Muscle of back (tissue), 3 donors: ENCODE measurements at regions not wholly inside any gene's neighbourhood (a gene's known extent, or its start where the extent isn't known, plus 50 kb on each side); places are given as distances from the start of the nearest gene placed in this dataset.
"Not testable (repeated sequence)": the region's sequence is repeated elsewhere in the genome, so short reads cannot be mapped to it uniquely, and the experiment has no call there.

Experiments used
- DNase-seq, 3 donors: peaks; one replicate each; pipeline versions ENCODE4 v3.0.0 to v3.0.0-alpha.2; 2013

- DNase-seq, result peak; percentile 28 to 51 (median 44)
Observed at GRCh38 chr7:131859147-131859821, 302.9 kb upstream of the PODXL start.

DNA sequence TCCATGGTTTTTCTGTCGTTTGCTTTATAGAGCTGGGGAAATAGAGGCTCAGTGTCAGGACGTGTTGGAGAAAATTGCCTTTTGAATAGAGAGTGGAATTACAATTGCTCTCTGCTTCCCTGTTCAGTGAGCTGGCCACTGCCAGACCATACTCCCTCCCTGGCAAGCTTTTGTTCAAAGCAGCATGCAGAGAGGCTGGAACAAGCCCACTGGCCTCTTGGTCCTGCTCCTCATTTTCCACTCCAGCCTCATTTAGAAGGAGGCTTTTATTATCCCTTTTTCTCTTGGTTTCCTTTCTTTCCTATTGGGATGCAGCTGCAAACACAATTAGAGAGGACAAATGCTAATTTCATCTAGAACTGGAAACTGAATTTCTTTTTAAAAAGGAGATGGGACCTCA is 302.2 kb upstream of the PODXL start:
- DNase-seq, result peak in 1 of 3 donors; percentile 27

GRCh38 chr7:131849472-131849871 is 293.0 kb upstream of the PODXL start:
- DNase-seq, result no peak

- no peak for DNase-seq
Observed at GRCh38 chr7:131848033-131848432, 291.6 kb upstream of the PODXL start.

- no peak for DNase-seq
Observed at GRCh38 chr7:131845573-131846314, 289.3 kb upstream of the PODXL start.

- peak in 1 of 3 donors; percentile 24 for DNase-seq
Observed at GRCh38 chr7:131844369-131844768, 287.9 kb upstream of the PODXL start.

DNA sequence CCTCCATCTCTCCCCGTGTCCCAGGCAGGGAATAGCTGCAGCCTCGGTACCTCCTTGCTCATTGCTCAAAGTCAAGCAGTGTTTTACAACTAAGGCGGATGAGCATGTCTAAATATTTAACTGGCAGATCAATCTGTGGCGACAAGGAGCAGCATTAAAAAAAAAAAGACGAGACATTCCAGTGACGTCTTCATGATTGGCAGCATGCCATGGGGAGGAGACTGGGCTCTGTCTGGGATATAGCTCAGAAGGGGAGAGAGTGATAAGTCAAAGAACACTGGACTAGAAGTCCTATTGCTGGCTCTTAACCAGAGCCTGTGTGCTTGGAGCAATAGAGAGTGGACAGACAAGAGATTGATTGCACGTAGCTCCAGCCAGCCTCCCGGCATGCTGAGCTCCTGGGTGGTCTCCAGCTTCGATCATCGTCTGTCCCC is 287.5 kb upstream of the PODXL start:
- peak; percentile 38 to 62 (median 40) for DNase-seq

GRCh38 chr7:131839967-131840690 is 283.7 kb upstream of the PODXL start:
- DNase-seq, result no peak

DNA sequence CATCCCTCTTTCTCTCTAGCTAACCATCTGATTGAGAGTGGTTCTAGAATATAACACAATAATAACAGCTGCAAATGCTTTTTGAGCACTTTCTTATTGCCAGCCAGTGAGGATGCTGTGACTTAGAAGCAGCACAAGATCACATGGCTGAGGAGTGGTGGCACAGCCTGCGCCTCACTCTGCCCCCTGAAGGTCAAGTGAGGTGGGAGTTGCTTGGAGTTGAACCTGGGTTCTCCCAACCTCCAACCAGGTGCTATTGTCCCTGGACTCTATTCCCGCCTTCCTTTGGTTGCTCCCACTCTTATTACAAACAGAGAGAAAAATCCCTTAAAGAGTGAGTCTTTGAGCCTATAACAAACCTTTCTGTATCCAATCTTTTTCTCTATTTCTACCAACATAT is 280.3 kb upstream of the PODXL start:
- DNase-seq, result no peak

GRCh38 chr7:131835141-131835540 is 278.7 kb upstream of the PODXL start:
- DNase-seq, result no peak

DNA sequence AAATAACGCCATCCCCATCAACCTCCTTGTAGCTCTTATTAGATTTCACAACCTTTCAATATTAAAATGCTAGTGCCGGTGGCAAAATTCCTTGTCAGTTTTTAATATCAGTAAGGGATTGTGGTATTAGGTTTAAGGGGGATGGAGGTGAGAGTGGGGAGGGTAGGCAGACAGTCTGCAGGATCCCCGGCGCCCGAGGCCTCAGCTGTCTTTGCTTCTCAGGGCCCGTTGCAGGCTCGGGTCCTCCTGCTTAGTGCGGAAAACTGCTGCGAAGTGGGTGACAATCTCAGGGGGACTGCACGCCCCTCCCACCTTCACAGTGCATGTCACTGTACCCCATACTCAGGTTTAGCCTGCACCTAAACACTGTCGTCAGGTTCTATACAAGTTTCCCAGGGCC is 274.3 kb upstream of the PODXL start:
- DNase-seq, result no peak

DNA sequence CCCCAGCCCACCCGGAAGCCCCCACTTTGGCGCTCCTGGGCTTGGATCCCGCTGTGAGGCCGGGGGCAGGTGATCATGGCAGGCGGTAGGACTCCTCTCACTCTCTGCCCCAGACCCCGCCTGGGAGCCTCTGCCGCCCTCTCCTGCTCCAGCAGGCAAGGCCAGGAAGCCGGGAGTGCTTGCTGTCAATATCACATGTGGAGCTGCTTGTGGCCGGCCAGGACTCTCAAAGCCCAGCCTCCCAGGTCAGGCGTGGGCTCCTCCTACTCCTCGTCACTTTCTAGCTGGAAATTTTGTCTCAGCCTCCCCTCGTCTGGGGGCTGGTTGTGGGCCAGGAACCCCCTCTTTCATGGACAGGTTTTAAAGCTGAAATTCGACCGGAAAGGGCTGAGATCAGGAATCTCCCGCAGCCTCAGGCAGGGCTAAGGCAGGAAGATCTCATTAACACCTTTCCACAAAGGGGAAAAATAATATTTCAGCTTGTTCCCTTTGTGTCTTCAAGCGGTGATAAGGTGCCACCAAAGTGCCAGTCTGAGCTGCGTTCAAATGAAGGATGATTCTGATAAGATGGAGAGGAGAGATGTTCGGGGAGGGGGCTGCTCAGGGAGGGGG is 273.6 kb upstream of the PODXL start:
- DNase-seq, result peak in 1 of 3 donors; percentile 27

GRCh38 chr7:131827421-131827820 is 271.0 kb upstream of the PODXL start:
- no peak for DNase-seq

GRCh38 chr7:131826960-131827359 is 270.5 kb upstream of the PODXL start:
- DNase-seq, result no peak

- not testable (repeated sequence) for DNase-seq
Observed at GRCh38 chr7:131823961-131824440, 267.6 kb upstream of the PODXL start.

DNA sequence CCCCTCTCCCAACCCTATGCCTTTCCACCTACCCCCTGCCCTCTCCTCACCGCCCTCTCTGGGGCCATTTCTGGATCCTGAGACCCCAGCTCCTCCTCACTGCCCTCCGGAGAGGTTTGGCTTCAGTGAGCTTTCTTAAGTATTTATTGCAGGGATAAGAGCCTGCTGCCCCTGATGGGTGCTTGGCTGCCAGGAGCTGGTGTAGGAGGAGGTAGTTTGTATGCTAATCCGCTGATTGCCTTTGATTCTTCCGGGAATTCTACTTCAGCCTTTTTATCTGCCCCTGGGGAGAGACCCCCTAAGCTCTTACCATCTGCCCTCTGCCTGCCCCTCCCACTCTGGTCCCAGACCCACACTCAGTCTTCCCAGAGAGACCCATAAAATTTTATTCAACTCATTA is 263.5 kb upstream of the PODXL start:
- no peak for DNase-seq

GRCh38 chr7:131816391-131817007 is 260.1 kb upstream of the PODXL start:
- no peak for DNase-seq

DNA sequence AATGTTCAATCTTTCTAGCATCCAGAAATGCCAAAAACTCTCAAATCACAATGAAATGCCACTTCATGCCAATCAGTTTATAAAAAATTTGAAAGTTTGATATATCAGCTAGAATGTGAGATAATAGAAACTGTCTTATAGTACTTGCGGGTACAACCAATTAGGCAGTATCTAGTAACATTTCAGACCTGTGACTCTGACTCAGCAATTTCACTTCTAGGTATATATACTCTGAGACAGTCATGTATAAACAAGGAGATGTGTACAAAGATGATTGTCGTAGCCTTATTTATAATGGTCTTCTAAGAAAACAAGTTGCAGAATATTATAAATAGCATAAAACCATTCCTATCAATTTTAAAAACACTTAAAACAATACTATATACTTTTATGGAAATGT is 252.3 kb upstream of the PODXL start:
- no peak for DNase-seq

DNA sequence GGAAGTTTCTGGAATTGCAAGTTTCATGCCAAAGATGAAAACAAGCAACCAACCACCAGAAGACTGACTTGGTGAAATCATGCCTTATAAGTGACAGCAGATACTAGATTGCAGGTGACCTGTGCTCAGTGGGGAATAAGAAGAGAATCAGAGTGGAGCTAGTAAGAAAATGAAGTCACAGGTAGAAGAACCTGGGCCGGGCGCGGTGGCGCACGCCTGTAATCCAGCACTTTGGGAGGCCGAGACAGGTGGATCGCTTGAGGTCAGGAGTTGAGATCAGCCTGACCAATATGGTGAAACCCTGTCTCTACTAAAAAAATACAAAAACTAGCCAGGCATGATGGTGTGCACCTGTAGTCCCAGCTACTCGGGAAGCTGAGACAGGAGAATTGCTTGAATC is 251.7 kb upstream of the PODXL start:
- not testable (repeated sequence) for DNase-seq

DNA sequence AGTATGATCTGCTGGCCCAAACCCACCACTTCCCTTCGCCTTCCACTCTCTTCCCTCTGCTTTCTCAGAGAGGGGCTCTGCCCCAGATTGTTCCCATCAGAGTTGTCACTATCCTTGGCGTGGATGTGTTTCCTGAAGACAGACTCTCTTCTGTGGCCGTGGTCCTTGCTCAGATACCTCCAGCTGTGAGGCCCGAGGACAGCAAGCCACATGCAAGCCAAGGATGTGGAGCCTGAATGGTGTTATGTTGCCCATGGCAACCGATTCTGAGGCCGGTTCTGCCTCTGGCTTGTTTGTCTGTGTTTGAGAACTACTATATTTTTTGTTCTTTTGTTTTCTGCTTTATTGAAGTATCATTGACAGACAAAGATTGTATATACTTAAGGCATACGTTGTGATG is 247.4 kb upstream of the PODXL start:
- no peak for DNase-seq

GRCh38 chr7:131802195-131802864 is 245.9 kb upstream of the PODXL start:
- DNase-seq, result no peak
